ENCODE measurements at regions not wholly inside any gene's neighbourhood (a gene's known extent, or its start where the extent isn't known, plus 50 kb on each side); places are given as distances from the start of the nearest gene placed in this dataset.

DNA sequence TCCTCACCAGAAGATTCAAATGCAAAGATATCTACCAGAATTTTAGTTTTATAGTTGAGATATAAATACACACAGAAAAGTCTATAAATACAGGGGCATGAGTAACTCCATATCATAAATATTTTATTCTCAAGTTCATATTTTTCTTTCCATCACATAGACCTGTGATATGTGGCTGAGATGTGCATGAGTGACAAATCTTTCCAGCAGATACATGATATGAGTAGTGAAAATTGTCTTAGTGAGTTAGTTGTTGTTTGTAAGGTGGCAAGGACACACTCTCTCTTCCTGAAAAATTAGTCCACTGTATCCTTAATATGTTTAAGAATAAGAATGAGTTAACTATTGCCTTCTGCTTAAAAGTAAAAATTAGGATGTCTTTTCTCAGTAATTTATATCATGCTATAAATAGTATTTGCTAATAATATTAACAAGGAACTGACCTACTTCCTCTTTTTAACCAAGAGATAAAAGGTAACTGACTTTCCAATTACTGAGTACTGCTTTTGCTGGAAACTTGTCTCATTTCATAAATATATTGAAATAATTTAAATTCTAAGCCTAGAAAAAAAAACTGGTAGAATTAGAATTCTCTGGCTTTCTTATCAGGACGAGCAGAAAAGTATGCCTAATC is 85.2 kb upstream of the SESTD1 start:
- POLR2A ChIA-PET = no interaction called here
- intact Hi-C loops (cut with micrococcal nuclease; ENCODE audit: unreplicated experiment) = no loop called here
- Histone ChIP-seq H3K9ac (ENCODE audit: control insufficient read depth, insufficient read depth, low read length) (no peak overlapping the region), H3K27ac (ENCODE audit: control insufficient read depth, insufficient read depth) (no peak overlapping the region), H3K79me2 (ENCODE audit: control insufficient read depth, insufficient read depth, low read length) (no peaks in the 10 kb centered on the region), H2AFZ (ENCODE audit: control insufficient read depth, low read depth, low read length) (no peak overlapping the region), H3K9me3 (replicated peaks; ENCODE audit: control insufficient read depth, insufficient read depth, low read length) (no peaks in the 10 kb centered on the region), H3K4me2 (ENCODE audit: control insufficient read depth, insufficient read depth) (no peak overlapping the region), H3K36me3 (ENCODE audit: control insufficient read depth in 2 of 2, insufficient read depth in 2 of 2, low read length in 1 of 2) (no peaks in the 10 kb centered on the region), H3K4me3 (no peak overlapping the region), H3K27me3 (replicated peaks in 1 of 2; ENCODE audit: control insufficient read depth in 2 of 2, insufficient read depth in 2 of 2, low read length in 1 of 2) (no peaks in the 10 kb centered on the region), H4K20me1 (ENCODE audit: control insufficient read depth, insufficient read depth) (no peaks in the 10 kb centered on the region), H3K4me1 (ENCODE audit: control insufficient read depth, insufficient read depth, low read length) (peaks cover 6% of the 10 kb centered on the region; the same call in 1 of the 2 replicates)
- DNase-seq (ENCODE audit: low read depth, low spot score) = no peak
- no TSS peak for BruUV-seq (replicated peaks)
- ATAC-seq = peak; percentile 77
- SMC1A ChIA-PET (ENCODE audit: uncharacterized antibody, unreplicated experiment) = no interaction called here
- CTCF ChIA-PET = no interaction called here
- 0% methylated on average over 1 of the region's 1 CpG for WGBS (ENCODE audit: insufficient coverage, insufficient replicate concordance, low lambda C conversion rate, missing lambda C conversion rate)
- RAD21 ChIA-PET (ENCODE audit: unreplicated experiment) = no interaction called here
- in situ Hi-C loops (cut with MboI) = no loop called here
- FAIRE-seq = no peak
- TF ChIP-seq RAD21 (IDR thresholded peaks at IDR 0.05; ENCODE audit: insufficient read depth, low read depth, low read length) = no peak
- TF ChIP-seq SPI1 (IDR thresholded peaks at IDR 0.05; ENCODE audit: borderline replicate concordance, insufficient read depth, low read depth, low read length) = peak; percentile 60
- TF ChIP-seq MEF2A (IDR thresholded peaks at IDR 0.05; ENCODE audit: insufficient read depth, low read depth, low read length) = peak; percentile 62; the same call in 1 of the 2 replicates
- TF ChIP-seq SMAD1 (IDR thresholded peaks at IDR 0.05; ENCODE audit: low read depth, partially characterized antibody) = no peak
- TF ChIP-seq DPF2 (IDR thresholded peaks at IDR 0.05) = no peak
- TF ChIP-seq CHD2 (IDR thresholded peaks at IDR 0.05; ENCODE audit: borderline replicate concordance, low read depth, low read length) = no peak
- peak in 1 of 2 experiments; percentile 14; a peak in 1 of 4 replicates for TF ChIP-seq IKZF2 (IDR thresholded peaks at IDR 0.05)
- no peak for TF ChIP-seq CBFB (IDR thresholded peaks at IDR 0.05; ENCODE audit: low read depth)
- TF ChIP-seq SMARCA5 (IDR thresholded peaks at IDR 0.05) = no peak
- no peak for TF ChIP-seq WRNIP1 (IDR thresholded peaks at IDR 0.05; ENCODE audit: borderline replicate concordance, low read depth, low read length)
- peak; percentile 60; the same call in 1 of the 2 replicates for TF ChIP-seq MTA2 (IDR thresholded peaks at IDR 0.05; ENCODE audit: low read depth)
- TF ChIP-seq POLR2AphosphoS5 (IDR thresholded peaks at IDR 0.05; ENCODE audit: low read length) = no peak
- TF ChIP-seq MEF2B (IDR thresholded peaks at IDR 0.05; ENCODE audit: partially characterized antibody, poor library complexity, severe bottlenecking) = peak; percentile 72
- TF ChIP-seq HDAC6 (IDR thresholded peaks at IDR 0.05; ENCODE audit: unreplicated experiment) = no peak
- TF ChIP-seq TCF3 (IDR thresholded peaks at IDR 0.05; ENCODE audit: borderline replicate concordance, insufficient read depth, low read depth, low read length) = no peak
- TF ChIP-seq KDM1A (IDR thresholded peaks at IDR 0.05; ENCODE audit: borderline replicate concordance) = no peak
- no peak for TF ChIP-seq NRF1 (conservative IDR thresholded peaks at IDR 0.05; ENCODE audit: low read depth, low read length)
- no peak for TF ChIP-seq CBX5 (IDR thresholded peaks at IDR 0.05; ENCODE audit: low read depth)
- no peak for TF ChIP-seq STAT3 (IDR thresholded peaks at IDR 0.05; ENCODE audit: low read depth, low read length)
- no peak for TF ChIP-seq ZBTB4 (CRISPR knock-in tag; IDR thresholded peaks at IDR 0.05)
- TF ChIP-seq RFX5 (IDR thresholded peaks at IDR 0.05; ENCODE audit: low read depth, low read length) = no peak
- TF ChIP-seq RELB (IDR thresholded peaks at IDR 0.05; ENCODE audit: low read depth) = 0 out of 2 replicates have a peak, but pooled peaks have one; percentile 44
- no peak for TF ChIP-seq TBL1XR1 (IDR thresholded peaks at IDR 0.05; ENCODE audit: low read depth, low read length)

Measured in GM12878 (cell line).